PFSK-1 (cell line): ENCODE measurements at regions not wholly inside any gene's neighbourhood (a gene's known extent, or its start where the extent isn't known, plus 50 kb on each side); places are given as distances from the start of the nearest gene placed in this dataset.

Source experiments
- FOXP2 ChIP-seq: optimal IDR thresholded peaks from 2 replicates; pipeline ENCODE3; 2011; ENCODE audit warnings: borderline replicate concordance, control low read depth, inconsistent platforms; ENCODE audit not compliant: insufficient read depth; ENCODE audit errors: extremely low read length, extremely low read depth
- POLR2AphosphoS5 ChIP-seq: IDR thresholded peaks from 2 replicates; pipeline ENCODE4 v1.6.1; 2012; ENCODE audit warnings: low read depth, mild to moderate bottlenecking, control low read depth, low read length, moderate library complexity
- SIN3A ChIP-seq: IDR thresholded peaks from 2 replicates; pipeline ENCODE4 v1.6.1; 2012; ENCODE audit warnings: mild to moderate bottlenecking, low read length, moderate library complexity, borderline replicate concordance; ENCODE audit not compliant: insufficient read depth
- TAF1 ChIP-seq: IDR thresholded peaks from 2 replicates; pipeline ENCODE4 v1.6.1; 2012; ENCODE audit warnings: low read length, control low read depth, borderline replicate concordance; ENCODE audit not compliant: insufficient read depth
- TF ChIP-seq, protein P1 (sequence below), 2 experiments: IDR thresholded peaks; 2 replicates each; pipeline versions ENCODE4 v1.6.1 to v1.8.0; 2011 to 2012; ENCODE audit warnings: low read depth in 2 of 2, low read length in 2 of 2, control low read depth in 1 of 2, inconsistent platforms in 1 of 2, mild to moderate bottlenecking in 1 of 2, moderate library complexity in 1 of 2; ENCODE audit not compliant: insufficient read depth in 1 of 2

DNA sequence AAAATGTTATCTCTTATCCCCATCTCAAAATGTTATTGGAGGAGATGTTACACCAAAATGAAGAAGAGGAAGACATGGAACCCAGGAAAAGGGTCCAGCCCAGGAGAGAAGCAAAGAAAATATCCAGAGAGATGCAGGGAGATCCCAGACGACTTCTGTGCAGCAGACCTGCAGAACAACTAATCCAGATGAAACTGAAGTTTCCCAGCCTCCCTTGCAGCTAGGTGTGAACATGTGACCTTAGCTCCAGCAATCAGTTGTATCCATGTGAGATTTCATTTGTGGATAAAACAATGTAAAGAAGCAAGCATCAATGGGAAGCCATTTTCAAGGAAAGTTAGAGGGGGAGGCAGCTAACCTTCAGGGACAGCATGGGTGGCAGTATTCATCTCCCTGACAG, 55.8 kb upstream of the NANOS1 start:
- TF ChIP-seq FOXP2: no peak
- no peak for TF ChIP-seq TAF1
- TF ChIP-seq, protein P1, sequence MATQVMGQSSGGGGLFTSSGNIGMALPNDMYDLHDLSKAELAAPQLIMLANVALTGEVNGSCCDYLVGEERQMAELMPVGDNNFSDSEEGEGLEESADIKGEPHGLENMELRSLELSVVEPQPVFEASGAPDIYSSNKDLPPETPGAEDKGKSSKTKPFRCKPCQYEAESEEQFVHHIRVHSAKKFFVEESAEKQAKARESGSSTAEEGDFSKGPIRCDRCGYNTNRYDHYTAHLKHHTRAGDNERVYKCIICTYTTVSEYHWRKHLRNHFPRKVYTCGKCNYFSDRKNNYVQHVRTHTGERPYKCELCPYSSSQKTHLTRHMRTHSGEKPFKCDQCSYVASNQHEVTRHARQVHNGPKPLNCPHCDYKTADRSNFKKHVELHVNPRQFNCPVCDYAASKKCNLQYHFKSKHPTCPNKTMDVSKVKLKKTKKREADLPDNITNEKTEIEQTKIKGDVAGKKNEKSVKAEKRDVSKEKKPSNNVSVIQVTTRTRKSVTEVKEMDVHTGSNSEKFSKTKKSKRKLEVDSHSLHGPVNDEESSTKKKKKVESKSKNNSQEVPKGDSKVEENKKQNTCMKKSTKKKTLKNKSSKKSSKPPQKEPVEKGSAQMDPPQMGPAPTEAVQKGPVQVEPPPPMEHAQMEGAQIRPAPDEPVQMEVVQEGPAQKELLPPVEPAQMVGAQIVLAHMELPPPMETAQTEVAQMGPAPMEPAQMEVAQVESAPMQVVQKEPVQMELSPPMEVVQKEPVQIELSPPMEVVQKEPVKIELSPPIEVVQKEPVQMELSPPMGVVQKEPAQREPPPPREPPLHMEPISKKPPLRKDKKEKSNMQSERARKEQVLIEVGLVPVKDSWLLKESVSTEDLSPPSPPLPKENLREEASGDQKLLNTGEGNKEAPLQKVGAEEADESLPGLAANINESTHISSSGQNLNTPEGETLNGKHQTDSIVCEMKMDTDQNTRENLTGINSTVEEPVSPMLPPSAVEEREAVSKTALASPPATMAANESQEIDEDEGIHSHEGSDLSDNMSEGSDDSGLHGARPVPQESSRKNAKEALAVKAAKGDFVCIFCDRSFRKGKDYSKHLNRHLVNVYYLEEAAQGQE (IDR thresholded peaks at IDR 0.05; ENCODE audit: insufficient read depth in 1 of 2, low read depth in 2 of 2, low read length in 2 of 2): no peak
- TF ChIP-seq POLR2AphosphoS5: no peak
- TF ChIP-seq SIN3A: no peak

DNA sequence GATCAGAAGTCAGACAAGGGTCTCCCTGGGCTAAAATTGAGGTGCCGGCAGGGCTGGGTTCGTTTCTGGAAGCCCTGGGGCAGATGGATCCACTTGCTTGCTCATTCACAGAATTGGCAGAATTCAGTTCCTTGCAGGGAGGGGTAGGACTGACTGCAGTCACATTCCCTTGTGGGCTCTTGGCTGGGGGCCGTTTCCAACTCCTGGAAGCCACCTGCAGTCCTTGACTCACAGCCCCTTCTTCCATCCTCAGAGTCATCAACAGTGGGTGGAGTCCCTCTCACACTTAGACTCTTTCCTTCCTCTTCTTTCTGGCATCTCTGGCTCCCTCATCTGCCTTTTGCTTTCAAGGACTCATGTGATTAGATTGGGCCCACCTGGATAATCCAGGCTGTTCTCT, 54.6 kb upstream of the NANOS1 start:
- TF ChIP-seq, protein P1 (IDR thresholded peaks at IDR 0.05; ENCODE audit: insufficient read depth in 1 of 2, low read depth in 2 of 2, low read length in 2 of 2): no peak
- TF ChIP-seq POLR2AphosphoS5: no peak
- TF ChIP-seq FOXP2: no peak
- no peak for TF ChIP-seq SIN3A
- no peak for TF ChIP-seq TAF1

DNA sequence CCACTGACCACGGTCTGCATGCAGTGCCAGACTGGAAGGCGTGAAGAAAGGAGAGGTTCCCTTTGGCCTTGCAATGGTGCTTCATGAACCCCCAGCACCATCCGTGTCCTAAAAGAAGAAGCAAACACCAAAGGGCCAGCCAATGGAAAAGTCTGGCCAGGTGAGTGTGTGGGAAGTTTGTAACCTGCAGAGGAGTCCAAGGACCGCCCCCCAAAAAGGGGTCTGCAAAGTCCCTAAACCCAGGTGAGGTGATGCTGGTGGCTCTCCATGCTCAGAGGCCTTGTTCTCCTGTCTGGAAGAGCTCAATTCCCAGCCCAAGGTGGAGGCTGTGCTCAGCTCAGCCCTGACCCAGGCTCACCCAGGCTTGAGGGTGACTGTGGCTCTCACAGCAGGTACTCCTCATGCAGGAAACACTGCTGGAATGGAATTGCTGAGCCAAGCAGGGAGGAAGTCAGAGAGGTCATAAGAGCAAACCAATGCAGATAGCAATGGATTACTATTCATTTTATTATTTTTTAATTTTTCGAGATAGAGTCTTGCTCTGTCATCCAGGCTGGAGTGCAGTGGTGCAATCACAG, 52.4 kb upstream of the NANOS1 start:
- TF ChIP-seq FOXP2 (no peak), TAF1 (no peak), SIN3A (no peak), POLR2AphosphoS5 (no peak)
- TF ChIP-seq, protein P1 (IDR thresholded peaks at IDR 0.05; ENCODE audit: insufficient read depth in 1 of 2, low read depth in 2 of 2, low read length in 2 of 2): no peak

DNA sequence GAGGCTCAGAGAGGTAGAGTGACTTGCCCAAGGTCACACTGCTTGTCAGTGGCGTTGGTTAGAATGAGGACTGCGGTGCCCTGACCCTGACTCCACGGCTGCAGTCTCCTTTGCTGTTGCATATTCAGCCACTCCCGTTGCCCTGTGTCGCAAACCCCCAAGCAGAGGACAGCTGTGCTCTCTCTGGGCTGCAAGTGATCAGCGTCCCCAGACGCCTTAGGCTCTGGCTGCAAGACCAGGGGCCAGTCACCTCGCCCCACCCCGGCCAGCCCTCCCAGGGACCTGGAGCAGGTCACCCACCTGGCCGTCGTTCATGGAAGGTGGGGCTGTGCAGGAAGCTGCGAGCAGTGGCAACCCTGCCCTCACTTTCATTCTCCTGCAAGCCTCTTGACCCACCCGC, 51.7 kb upstream of the NANOS1 start:
- TF ChIP-seq POLR2AphosphoS5 (no peak), FOXP2 (no peak), SIN3A (no peak), TAF1 (no peak)
- TF ChIP-seq, protein P1 (IDR thresholded peaks at IDR 0.05; ENCODE audit: insufficient read depth in 1 of 2, low read depth in 2 of 2, low read length in 2 of 2): no peak
